Neural crest cell (in vitro differentiated cells): ENCODE measurements at regions not wholly inside any gene's neighbourhood (a gene's known extent, or its start where the extent isn't known, plus 50 kb on each side); places are given as distances from the start of the nearest gene placed in this dataset.

Experiments
- DNase-seq: peaks from one replicate; pipeline ENCODE4 v3.0.0; 2021; ENCODE audit warnings: low read depth, mixed read lengths, low spot score
- H3K27ac Mint-ChIP-seq: one replicate; pipeline ENCODE4 v1.8.0; 2021; ENCODE audit warnings: mild to moderate bottlenecking, mixed read lengths; ENCODE audit not compliant: unreplicated experiment
- H3K27me3 Mint-ChIP-seq: 2 replicates; pipeline ENCODE4 v1.8.0; 2021; ENCODE audit warnings: low read depth, mild to moderate bottlenecking, mixed read lengths
- H3K36me3 Mint-ChIP-seq: 2 replicates; pipeline ENCODE4 v1.8.0; 2021; ENCODE audit warnings: low read depth, mild to moderate bottlenecking, mixed read lengths
- H3K4me1 Mint-ChIP-seq: 2 replicates; pipeline ENCODE4 v1.8.0; 2021; ENCODE audit warnings: mixed read lengths
- H3K4me3 Mint-ChIP-seq: one replicate; pipeline ENCODE4 v1.8.0; 2021; ENCODE audit warnings: mild to moderate bottlenecking, mixed read lengths
- H3K9me3 Mint-ChIP-seq: 2 replicates; pipeline ENCODE4 v1.8.0; 2021; ENCODE audit warnings: mixed read lengths
- TF ChIP-seq, protein P1 (sequence below): fragments of 200-600 bp; sonication (generic); conservative IDR thresholded peaks from 2 replicates; pipeline ENCODE4 v1.5.0; 2021; ENCODE audit warnings: antibody characterized with exemption, mild to moderate bottlenecking

DNA sequence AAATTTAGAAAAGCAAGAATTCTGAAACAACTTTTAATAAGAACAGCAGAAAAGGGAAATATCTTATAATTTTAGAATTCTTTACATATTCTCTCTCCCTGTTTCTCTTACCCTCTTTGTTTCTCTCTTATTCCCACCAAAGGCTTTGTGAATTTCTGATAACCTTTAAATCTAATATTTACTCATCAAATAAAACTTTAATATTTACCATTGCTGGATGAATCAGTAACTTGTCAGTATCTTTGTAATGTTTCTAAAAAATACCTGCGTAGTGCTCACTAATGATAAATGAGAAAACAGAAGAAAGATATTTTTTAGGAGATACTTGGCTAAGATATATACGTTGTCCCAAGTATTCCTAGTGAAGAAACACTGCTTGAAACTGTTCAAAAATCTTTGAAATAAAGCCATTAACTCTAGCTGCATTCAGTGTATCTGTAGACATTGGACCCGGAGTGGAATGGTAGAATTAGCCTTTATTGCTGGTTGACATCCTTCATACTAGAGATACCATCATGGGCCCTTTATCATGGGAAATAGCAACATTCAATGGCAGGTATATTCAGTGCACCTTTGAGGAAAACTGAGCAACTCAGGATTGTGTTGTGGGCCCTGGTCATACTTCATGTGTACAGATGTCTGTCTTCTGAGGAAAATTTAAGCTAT is 2160.4 kb downstream of the MAT2B start:
- Mint-ChIP-seq H3K4me3 (no peak overlapping the region), H3K36me3 (no peaks in the 10 kb centered on the region), H3K27me3 (no peaks in the 10 kb centered on the region), H3K4me1 (no peaks in the 10 kb centered on the region), H3K27ac (no peak overlapping the region), H3K9me3 (no peaks in the 10 kb centered on the region)
- DNase-seq, result no peak
- TF ChIP-seq, protein P1, sequence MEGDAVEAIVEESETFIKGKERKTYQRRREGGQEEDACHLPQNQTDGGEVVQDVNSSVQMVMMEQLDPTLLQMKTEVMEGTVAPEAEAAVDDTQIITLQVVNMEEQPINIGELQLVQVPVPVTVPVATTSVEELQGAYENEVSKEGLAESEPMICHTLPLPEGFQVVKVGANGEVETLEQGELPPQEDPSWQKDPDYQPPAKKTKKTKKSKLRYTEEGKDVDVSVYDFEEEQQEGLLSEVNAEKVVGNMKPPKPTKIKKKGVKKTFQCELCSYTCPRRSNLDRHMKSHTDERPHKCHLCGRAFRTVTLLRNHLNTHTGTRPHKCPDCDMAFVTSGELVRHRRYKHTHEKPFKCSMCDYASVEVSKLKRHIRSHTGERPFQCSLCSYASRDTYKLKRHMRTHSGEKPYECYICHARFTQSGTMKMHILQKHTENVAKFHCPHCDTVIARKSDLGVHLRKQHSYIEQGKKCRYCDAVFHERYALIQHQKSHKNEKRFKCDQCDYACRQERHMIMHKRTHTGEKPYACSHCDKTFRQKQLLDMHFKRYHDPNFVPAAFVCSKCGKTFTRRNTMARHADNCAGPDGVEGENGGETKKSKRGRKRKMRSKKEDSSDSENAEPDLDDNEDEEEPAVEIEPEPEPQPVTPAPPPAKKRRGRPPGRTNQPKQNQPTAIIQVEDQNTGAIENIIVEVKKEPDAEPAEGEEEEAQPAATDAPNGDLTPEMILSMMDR, result no peak

DNA sequence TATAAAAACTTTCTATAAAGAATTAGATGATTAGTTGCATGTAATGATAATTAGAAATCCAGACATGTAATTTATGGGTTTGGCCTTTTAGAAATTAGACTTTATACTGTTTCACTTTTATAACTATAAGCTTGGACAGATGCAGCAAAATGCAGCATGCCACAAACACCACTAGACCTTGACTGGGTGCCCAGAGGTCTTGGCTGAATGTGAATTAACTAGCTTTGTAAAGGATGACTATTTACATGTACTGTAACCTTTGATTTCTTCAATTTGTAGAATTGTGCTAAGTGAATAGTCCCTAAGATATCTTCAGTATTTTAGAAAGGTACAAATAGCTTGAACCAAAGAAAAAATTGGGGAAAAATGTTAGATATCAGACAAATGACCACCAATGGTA is 2168.1 kb downstream of the MAT2B start:
- DNase-seq, result no peak
- Mint-ChIP-seq H3K9me3 (no peaks in the 10 kb centered on the region), H3K27ac (no peak overlapping the region), H3K4me1 (no peaks in the 10 kb centered on the region), H3K4me3 (no peak overlapping the region), H3K27me3 (no peaks in the 10 kb centered on the region), H3K36me3 (no peaks in the 10 kb centered on the region)
- TF ChIP-seq, protein P1, result no peak

DNA sequence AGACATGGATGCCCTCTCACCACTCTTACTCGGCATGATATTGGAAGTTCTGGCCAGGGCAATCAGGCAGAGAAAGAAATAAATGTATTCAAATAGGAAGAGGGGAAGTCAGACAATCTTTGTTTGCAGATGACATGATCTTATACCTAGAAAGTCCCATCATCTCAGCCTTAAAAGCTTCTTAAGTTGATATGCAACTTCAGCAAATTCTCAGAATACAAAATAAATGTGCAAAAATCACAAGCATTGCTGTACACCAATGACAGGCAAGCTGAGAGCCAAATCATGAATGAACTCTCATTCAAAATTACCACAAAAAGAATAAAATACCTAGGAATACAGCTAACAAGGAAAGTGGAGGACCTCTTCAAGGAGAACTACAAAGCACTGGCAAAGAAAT is 2190.4 kb downstream of the MAT2B start:
- TF ChIP-seq, protein P1, result no peak
- Mint-ChIP-seq H3K4me3 (no peak overlapping the region), H3K27me3 (no peaks in the 10 kb centered on the region), H3K9me3 (peaks cover 8% of the 10 kb centered on the region), H3K4me1 (no peaks in the 10 kb centered on the region), H3K27ac (no peak overlapping the region), H3K36me3 (no peaks in the 10 kb centered on the region)
- no peak for DNase-seq

DNA sequence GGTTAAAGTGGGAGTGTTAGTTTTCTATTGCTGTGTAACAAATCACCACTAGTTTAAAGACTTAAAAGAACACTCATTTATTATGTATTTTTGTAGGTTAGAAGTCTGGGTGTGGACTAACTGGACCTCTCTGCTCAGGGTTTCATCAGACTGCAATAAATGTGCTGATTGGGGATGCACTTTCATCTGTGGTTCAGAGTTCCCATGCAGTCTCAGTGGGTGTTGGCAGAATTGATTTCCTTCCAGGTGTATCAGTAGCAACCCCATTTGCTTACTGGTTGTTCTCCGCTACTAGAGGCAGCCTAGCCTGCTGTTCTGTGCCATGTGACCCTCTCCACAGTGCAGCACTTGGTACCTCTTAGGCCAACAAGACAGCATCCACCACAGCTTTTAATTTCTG is 2200.5 kb downstream of the MAT2B start:
- H3K4me3 Mint-ChIP-seq, result no peak overlapping the region
- DNase-seq, result no peak
- H3K27me3 Mint-ChIP-seq, result no peaks in the 10 kb centered on the region
- no peaks in the 10 kb centered on the region for H3K36me3 Mint-ChIP-seq
- no peak overlapping the region for H3K27ac Mint-ChIP-seq
- TF ChIP-seq, protein P1, result no peak
- H3K9me3 Mint-ChIP-seq, result peaks cover 6% of the 10 kb centered on the region
- no peaks in the 10 kb centered on the region for H3K4me1 Mint-ChIP-seq

DNA sequence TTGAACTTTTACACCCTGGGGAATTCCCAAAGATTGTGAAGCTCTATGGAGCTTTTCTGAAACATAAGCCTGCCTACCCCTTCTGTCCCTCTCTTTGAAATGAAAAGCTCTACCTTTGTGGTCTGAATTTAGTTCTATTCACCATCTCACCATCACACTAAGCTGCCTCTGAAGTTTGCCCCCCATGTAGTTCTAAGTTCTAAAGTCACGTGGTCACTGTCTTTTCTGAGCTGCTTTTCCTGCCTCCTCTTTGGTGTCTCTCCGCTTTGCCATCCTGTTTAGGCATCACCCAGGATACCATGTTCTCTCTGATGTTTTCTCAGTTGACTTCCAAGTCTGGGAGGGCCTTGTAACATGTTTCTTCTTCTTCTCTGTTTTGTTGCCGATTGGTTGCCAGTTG is 2206.6 kb downstream of the MAT2B start:
- H3K36me3 Mint-ChIP-seq, result no peaks in the 10 kb centered on the region
- TF ChIP-seq, protein P1, result no peak
- no peaks in the 10 kb centered on the region for H3K27me3 Mint-ChIP-seq
- DNase-seq, result no peak
- H3K4me3 Mint-ChIP-seq, result no peak overlapping the region
- no peaks in the 10 kb centered on the region for H3K9me3 Mint-ChIP-seq
- no peak overlapping the region for H3K27ac Mint-ChIP-seq
- no peaks in the 10 kb centered on the region for H3K4me1 Mint-ChIP-seq
